HCEC 1CT (cell line): ENCODE measurements at regions not wholly inside any gene's neighbourhood (a gene's known extent, or its start where the extent isn't known, plus 50 kb on each side); places are given as distances from the start of the nearest gene placed in this dataset.
"Not testable (repeated sequence)": the region's sequence is repeated elsewhere in the genome, so short reads cannot be mapped to it uniquely, and the experiment has no call there.

Experiments
- DNase-seq: peaks from one replicate; pipeline ENCODE4 v3.0.0-alpha.2; 2017

DNA sequence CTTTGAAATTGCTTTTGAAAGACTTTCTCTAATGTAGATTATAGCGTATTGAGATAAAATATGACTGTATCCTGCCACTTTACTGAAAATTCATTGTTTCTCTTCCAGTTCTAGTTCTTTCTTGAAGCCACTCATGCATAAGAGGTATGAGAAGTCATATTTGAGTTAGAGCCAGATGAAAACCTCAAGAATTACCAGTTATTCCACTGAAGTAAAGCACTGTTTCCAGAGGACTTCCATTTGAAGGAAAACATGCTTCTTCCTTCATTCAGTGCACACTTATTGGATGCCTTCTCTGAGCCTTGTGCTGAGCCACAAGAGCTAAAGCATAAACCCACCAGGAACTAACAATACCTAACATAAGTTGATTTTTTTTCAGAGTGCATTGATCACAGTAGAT lies 513.4 kb downstream of the ZNF385D start:
- no peak for DNase-seq

GRCh38 chr3:21235491-21235890 lies 515.5 kb downstream of the ZNF385D start:
- no peak for DNase-seq

DNA sequence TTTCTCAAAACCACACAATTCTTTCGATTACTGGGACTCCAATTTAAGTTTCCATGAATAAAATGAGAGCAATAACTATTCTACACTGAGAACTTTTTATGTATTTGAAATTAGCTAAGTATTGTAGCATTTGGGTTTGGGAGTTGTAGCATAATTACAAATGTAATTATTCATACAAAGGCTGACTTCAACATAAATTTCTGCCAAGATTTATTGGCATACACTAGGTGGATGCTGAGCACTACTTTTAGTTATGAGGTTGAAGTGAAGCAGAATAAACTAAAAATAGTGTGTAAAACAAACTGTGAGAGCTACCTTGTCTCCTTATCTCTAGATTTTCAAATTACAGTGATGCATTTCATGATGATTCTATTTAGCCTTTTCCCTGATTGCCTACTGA lies 516.1 kb downstream of the ZNF385D start:
- no peak for DNase-seq

- no peak for DNase-seq
Observed at GRCh38 chr3:21229426-21230135, 521.4 kb downstream of the ZNF385D start.

- DNase-seq: no peak
Observed at GRCh38 chr3:21226086-21226485, 524.9 kb downstream of the ZNF385D start.

- no peak for DNase-seq
Observed at GRCh38 chr3:21220944-21221343, 530.1 kb downstream of the ZNF385D start.

DNA sequence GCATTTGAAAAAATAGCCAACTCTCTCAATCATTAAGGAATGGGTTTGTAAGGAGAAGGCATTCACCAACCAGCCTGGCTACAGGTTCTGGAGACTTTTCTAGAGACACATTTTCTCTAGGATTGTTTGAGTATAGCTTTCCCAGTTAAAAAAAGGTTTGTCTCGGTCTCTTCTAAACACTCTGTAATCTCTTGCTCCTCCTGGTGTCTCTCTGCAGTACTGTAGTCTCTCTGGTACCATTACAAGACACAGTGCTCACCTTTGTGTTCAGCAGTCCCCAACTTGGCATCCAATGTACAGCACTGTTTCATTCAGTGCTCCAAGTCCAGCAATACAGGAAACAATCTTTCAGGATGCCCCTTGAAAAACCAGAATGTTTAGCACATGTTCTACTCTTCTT lies 534.4 kb downstream of the ZNF385D start:
- DNase-seq: no peak

DNA sequence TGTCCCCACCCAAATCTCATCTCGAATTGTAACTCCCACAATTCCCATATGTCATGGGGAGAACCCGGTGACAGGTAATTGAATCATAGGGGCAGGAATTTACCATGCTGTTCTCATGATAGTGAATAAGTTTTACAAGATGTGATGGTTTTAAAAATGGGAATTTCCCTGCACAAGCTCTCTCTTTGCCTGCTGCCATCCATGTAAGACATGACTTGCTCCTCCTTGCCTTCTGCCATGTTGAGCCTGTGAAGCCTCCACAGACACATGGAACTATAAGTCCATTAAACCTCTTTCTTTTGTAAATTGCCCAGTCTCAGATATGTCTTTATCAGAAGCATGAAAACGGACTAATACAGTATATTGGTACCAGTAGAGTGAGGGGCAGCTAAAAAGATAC lies 546.9 kb downstream of the ZNF385D start:
- DNase-seq: not testable (repeated sequence)

DNA sequence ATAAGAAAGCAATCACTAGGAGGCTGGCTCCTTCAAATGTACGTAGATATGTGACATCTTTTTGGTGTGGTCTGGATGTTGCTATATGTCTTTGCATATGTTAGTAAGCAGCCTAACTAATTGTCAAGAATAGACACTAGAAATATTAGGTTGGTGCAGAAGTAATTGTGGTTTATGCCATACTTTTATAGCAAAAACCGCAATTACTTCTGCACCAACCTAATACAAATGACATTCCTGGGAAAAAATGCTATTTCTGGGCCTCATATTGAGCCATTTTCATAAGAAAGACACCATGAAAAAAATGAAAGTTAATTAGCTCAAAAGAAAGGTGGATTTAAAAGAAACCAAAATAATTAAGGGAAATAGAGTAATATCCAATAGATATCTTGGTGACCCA lies 555.8 kb downstream of the ZNF385D start:
- DNase-seq: no peak

DNA sequence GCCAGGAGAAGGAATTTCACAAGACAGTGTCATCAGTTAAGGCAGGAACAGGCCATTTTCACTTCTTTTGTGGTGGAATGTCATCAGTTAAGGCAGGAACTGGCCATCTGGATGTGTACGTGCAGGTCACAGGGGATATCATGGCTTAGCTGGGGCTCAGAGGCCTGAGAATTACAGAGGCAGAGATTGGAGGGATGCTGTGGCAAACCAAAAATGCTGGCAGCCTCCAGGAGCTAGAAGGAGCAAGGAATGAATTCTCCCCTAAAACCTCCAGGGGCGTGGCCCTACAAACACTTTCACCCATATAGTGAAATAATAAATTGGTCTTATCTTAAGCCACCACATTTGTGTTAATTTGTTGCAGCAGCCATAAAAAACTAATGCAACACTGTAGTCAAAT lies 557.0 kb downstream of the ZNF385D start:
- not testable (repeated sequence) for DNase-seq

DNA sequence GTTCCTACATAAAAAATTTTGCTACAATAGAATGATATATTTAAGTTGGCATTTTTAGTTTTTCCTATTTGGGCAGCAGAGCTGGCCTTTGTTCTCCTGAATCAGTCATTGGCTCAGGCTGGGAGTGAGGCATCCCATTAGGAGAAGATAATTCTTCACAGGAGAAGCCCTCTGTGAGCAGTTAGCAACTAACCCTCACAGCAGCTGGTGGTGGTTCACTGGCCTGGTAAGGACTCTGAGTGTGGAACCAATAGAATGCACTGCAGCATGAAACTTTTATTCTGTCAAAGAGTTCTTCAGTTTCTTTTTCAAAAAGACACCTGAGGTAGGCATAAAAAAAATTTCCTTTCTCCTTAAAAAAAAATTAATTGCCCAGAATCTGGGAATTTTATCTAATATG lies 562.6 kb downstream of the ZNF385D start:
- DNase-seq: no peak

DNA sequence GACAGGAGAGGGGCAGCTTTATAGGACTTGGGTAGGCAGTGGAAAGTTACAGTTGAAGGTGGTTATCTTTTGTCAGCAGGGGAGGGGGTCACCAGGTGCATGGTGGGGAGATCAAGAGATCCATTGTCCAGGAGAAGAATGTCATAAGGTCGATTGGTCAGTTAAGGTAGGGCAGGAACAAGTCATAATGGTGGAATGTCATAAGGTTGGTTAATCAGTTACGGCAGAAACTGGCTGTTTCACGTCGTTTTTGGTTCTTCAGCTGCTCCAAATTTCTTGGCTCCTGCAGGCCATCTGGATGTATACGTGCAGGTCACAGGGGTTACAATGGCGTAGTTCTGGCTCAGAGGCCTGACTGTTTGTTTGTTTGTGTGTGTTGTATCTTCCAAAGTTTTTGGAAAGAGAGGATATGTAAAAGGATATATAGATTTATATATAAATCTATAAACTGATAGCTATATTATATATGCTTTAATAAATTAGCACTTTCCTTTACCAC lies 565.1 kb downstream of the ZNF385D start:
- no peak for DNase-seq

DNA sequence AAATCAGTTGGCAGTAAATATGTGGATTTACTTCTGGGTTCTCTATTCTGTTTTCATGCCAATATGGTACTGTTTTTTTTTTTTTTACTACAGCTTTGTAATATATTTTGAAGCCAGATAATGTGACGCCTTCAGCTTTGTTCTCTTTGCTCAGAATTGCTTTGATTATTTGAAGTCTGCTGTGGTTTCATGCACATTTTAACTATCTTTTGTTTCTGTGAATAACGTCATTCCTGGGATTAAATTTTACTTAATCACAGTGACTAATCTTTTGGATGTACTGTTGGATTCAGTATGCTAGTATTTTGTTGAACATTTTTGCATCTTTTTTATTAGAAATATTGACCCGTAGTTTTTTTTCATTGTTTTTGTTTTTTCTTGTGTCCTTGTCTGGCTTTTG lies 576.5 kb downstream of the ZNF385D start:
- no peak for DNase-seq

DNA sequence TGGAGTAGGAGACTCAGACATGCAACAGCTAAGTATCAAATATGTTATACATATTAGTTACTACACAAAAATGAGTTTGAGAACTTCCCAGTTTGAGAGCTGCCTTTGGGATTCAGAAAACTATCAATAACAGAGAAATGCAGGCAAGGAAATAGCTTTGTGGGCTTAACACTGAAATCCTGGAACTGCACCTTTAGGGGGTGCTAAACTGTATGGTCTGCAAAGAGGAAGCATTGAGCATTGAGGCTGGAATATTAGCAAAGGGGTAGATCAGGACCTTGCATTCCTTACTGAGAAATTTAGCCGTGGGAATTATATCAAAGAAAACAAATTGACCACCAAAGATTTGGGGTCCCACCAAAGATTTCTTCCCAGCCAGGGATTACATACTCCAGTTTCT lies 580.0 kb downstream of the ZNF385D start:
- DNase-seq: no peak

DNA sequence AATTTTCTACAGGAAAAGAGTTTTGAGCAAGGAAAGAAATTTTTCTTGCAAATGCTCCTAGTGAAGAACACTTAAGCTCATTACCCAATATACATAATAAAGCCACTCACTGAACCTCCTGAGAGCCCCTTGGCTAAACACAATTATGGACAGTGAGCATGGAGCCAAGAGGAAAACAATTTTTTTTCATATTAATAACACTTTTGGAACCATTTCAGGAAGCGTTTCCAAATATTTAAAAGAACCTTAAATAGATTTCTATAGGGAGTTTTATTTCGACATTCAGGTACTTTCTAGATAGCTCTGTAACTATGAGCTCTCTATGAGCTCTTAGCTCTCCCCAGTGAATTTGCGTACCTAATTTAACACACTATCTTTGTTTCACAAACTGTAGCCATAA lies 581.1 kb downstream of the ZNF385D start:
- DNase-seq: no peak

DNA sequence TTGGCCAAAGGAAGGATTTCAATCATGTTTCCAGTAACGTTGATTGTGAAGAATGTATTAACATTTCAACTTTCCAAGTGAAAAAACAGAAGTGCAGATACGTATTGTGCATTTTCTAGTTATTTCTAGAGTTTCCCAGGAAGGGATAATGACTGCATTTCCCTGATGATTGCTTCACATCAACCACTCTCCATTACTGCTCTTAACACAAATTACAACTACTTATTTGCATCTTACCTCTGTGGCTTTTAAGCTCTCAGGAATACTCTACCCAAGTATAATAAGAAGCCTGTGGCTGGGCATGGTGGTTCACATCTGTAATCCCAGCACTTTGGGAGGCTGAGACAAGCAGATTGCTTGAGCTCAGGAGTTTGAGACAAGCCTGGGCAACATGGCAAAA lies 582.5 kb downstream of the ZNF385D start:
- DNase-seq: no peak

DNA sequence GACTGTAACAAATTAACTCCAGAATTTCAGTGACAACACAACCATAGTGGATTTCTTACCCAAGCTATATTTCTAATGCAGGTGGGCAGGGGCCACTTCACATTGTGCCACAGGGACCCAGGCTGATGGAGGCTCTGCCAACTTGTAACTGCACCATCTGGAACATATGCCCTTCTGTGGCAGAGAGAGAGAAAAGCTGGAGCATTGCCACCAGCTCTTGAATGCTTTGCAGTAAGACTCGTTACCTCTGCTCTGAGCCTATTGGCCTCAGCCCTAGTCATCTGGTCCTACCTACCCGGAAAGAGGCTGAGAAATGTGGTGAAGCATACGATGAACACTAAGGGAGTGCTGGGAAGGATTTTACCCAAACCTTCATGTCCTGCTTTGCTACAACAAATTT lies 587.1 kb downstream of the ZNF385D start:
- DNase-seq: no peak

DNA sequence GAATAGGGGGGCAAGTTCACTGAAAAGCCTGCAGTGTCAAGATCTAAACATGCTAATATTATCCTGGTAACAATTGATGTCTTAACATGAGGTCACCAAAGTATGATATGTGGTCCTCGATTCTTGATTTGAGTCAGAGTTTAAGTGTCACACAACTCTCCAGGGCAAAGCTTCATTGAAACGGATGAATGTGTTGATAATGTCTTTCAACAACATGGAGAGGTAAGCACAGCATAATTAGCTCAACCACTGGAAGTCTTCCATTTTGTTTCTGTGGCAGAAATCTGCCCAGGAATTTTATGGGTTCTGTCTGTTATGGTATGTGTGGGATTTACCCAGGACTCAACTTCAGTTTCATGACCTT lies 591.5 kb downstream of the ZNF385D start:
- no peak for DNase-seq

DNA sequence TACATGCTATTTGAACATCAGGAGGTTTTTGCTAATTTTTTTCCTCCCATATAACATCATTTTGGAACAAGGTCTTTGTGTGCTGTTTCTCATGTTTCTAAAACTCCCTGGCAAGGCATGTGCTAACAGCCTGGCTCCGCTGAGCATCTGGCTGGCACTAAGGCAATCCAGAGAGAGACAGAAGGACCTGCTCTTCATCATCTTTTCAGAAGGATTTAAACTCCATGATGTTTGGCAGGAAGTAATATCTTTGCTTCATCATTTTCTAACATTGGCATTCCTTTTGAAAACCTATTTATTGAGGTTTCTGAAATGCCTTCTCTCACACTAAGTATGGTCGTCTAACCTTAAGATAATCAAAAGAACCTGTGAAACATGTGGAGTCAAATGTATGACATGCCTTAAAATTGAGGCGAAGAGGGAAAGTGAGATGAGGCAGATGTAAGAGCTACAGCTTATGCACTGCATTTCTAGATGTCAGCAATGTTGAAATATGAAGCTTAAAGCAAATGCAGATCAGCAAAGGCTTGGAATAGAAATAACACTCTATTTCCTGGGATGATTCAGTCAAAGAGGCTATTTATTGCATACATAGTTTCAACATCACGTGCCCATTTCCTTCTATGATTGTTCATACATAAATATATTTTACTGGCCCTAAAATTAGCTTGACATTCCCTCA lies 592.0 kb downstream of the ZNF385D start:
- no peak for DNase-seq

DNA sequence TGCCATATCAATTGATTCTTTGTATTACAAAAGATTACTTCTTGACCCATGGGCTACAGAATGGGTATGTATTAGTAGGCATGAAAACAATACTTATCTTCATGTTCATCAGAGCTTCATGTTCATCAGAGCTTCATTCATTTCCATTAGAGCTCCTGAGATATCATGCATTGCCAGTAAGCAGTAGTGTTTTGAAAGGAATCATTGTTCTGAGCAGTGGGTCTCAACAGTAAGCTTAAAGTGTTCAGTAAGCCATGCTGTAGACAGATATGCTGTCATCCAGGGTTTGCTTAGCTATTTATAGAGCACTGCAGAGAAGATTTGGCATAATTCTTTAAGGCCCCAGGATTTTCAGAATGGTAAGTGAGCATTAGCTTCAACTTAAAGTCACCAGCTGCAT lies 596.1 kb downstream of the ZNF385D start:
- DNase-seq: no peak

- DNase-seq: no peak
Observed at GRCh38 chr3:21152555-21152954, 598.5 kb downstream of the ZNF385D start.

GRCh38 chr3:21142949-21143348 lies 608.1 kb downstream of the ZNF385D start:
- DNase-seq: no peak

DNA sequence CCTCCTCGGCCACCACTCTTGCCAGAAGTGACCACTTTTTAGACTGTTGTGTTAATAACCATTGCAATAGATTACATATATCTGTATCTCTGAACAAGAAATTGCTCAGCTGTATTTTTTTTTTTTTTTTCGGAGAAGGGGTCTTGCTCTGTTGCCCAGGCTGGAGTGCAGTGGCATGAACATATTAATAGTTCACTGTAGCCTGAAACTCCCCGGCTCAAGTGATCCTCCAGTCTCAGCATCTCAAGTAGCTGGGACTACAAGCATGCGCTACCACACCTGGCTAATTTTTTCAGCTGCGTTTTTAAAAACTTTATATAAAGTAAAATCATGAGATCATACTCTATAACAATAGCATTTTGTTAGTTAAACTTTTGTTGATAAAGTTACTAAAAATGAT lies 609.0 kb downstream of the ZNF385D start:
- no peak for DNase-seq

GRCh38 chr3:21140785-21141184 lies 610.2 kb downstream of the ZNF385D start:
- no peak for DNase-seq

DNA sequence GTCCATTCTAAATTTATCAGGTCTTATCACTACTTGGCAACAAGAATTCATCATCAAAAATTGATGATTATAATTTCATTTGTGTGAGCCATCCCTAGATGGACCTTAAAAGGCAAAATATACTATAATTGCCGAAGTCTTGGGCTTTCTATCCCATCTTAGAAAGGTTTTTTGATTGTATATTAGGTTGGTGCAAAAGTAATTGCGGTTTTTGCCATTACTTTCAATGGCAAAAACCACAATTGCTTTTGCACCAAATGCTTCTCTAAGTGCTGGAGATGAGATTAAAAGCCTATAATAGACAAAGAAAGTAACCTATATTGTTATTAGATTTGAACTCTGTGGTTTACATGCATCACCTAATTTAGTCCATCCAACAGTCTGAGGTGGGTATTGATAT lies 612.9 kb downstream of the ZNF385D start:
- no peak for DNase-seq
